ENCODE measurements at regions not wholly inside any gene's neighbourhood (a gene's known extent, or its start where the extent isn't known, plus 50 kb on each side); places are given as distances from the start of the nearest gene placed in this dataset.

GRCh38 chr7:85471307-85471706 lies 284.5 kb upstream of the SEMA3D start:
- no peak for TF ChIP-seq SP1 (IDR thresholded peaks at IDR 0.05; ENCODE audit: low read depth, low read length)
- no peak for TF ChIP-seq RAD21 (IDR thresholded peaks at IDR 0.05 in 1 of 2, conservative IDR thresholded peaks at IDR 0.05 in 1 of 2; ENCODE audit: low read depth in 2 of 2, low read length in 2 of 2)

Data from H1 (cell line).